ENCODE measurements at regions not wholly inside any gene's neighbourhood (a gene's known extent, or its start where the extent isn't known, plus 50 kb on each side); places are given as distances from the start of the nearest gene placed in this dataset.
"Not testable (repeated sequence)": the region's sequence is repeated elsewhere in the genome, so short reads cannot be mapped to it uniquely, and the experiment has no call there.

DNA sequence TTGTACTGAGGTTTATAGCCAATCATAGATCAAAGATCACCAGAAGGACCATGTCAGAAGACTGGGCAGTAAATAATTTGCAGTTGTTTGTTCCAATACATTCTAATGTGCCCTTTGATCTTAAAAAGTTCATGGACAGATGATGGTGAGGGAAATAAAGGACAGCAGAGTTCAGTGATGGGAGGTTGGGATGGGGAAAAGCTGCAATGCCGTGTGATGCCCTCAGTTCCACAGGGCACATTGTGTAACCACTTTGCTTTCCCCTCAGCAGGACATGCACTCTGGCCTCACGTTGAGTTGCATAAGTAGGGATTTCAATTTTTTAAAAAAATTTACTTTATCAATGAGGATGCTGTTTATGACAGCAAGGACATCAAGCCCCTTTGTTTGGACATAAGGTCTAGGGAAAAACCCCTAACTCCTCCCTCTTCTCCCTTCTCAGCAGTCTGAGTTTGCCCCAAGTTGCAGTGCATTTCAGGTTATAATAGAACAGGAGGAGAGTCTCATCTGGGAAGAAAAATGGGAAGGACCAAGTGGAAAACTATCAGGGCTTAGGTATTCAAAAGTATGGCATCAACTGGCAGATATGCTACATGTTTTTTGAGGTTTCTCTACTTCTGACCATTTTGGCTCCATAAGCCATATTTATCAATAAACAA lies 83.1 kb upstream of the TMED7 start:
- no peak overlapping the region for H3K4me3 Mint-ChIP-seq
- no peaks in the 10 kb centered on the region for H3K36me3 Mint-ChIP-seq
- H3K27ac Mint-ChIP-seq, result no peak overlapping the region
- no peaks in the 10 kb centered on the region for H3K4me1 Mint-ChIP-seq
- no peak for DNase-seq
- peaks cover 5% of the 10 kb centered on the region for H3K9me3 Mint-ChIP-seq
- peaks cover 17% of the 10 kb centered on the region for H3K27me3 Mint-ChIP-seq

DNA sequence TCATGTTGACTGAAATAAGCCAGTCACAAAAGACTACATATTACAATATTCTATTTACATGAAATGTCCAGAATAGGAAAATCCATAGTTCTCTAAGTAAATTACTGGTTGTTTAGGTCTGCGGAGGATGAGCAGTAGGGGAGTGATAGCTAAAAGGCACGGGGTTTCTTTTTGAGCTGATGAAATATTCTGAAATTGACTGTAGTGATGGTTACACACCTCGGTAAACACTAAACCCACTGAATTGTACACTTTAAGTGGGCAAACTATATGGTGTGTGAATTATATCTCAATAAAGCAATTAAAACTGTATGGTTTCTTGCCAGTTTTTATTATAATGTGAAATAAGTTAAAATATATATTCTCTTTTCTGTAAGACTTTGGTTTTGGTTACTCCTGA lies 77.7 kb upstream of the TMED7 start:
- Mint-ChIP-seq H3K9me3 (no peaks in the 10 kb centered on the region), H3K4me1 (no peaks in the 10 kb centered on the region), H3K27ac (no peak overlapping the region), H3K36me3 (no peaks in the 10 kb centered on the region), H3K4me3 (no peak overlapping the region), H3K27me3 (peaks cover 20% of the 10 kb centered on the region)
- no peak for DNase-seq

DNA sequence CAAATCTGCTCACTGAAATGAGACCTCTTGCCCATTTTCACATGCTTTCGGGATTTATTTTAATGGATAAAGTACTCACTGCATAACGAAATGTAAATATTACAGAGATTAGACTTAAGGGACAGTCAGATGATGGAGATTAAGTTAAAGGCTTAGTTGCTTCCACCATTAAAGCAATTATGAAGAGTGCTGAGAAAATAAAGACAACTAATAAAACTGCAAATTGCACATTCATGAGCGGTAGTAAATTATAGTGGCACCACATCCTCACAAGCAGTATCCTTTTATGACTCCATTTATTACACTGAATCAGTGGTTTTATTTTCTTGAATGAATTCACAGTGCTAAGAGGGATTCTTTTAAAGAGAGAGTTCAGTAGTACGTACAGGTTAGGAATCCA lies 76.2 kb upstream of the TMED7 start:
- Mint-ChIP-seq H3K27me3 (peaks cover 20% of the 10 kb centered on the region), H3K4me1 (no peaks in the 10 kb centered on the region), H3K4me3 (no peak overlapping the region), H3K9me3 (no peaks in the 10 kb centered on the region), H3K36me3 (no peaks in the 10 kb centered on the region), H3K27ac (no peak overlapping the region)
- no peak for DNase-seq

DNA sequence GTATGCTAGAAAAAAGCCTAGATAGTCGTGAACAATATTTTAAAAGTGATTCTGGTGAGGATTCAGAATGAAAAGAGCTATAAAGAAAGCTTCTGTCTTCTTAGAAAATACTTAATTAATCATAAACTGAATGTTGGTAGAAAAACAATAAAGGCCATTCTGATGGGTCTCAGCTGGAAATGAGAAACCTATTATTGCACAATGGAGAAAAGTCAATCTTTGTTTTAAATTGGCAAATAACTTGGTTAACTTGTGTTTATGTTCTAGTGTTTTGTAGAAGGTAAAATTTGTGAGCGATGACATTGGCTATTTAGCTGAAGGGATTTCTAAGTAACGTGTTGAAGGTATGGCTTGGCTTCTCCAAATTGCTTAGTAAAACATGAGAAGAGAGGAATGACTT lies 74.1 kb upstream of the TMED7 start:
- no peak overlapping the region for H3K4me3 Mint-ChIP-seq
- H3K4me1 Mint-ChIP-seq, result no peaks in the 10 kb centered on the region
- no peak overlapping the region for H3K27ac Mint-ChIP-seq
- no peaks in the 10 kb centered on the region for H3K9me3 Mint-ChIP-seq
- H3K36me3 Mint-ChIP-seq, result no peaks in the 10 kb centered on the region
- H3K27me3 Mint-ChIP-seq, result peaks cover 32% of the 10 kb centered on the region
- no peak for DNase-seq

DNA sequence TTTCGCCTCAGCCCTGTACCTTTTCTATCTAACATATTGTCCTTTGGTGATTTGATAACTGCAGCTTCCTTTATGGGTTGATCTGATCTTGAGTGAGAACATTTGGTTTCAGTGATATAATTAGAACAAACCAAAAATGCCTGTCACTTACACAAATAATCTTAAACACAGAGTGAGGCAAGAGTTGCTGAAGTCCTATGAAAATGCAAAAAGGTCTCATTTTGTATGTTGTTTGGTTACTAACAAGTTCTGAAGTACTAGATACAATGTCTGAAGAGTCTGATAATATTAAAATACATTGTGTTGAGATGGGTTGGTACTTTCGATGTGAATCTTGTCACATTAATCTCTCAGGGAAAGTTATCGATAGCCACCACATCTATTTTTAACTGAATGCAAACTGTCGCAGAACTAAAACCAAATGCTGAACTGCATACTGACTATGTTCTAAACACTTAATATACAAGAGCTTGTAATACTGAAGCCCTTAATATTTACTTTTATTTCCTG lies 70.4 kb upstream of the TMED7 start:
- Mint-ChIP-seq H3K36me3 (no peaks in the 10 kb centered on the region), H3K4me1 (no peaks in the 10 kb centered on the region), H3K9me3 (no peaks in the 10 kb centered on the region), H3K27ac (no peak overlapping the region), H3K27me3 (peaks cover 42% of the 10 kb centered on the region), H3K4me3 (no peak overlapping the region)
- DNase-seq, result no peak

DNA sequence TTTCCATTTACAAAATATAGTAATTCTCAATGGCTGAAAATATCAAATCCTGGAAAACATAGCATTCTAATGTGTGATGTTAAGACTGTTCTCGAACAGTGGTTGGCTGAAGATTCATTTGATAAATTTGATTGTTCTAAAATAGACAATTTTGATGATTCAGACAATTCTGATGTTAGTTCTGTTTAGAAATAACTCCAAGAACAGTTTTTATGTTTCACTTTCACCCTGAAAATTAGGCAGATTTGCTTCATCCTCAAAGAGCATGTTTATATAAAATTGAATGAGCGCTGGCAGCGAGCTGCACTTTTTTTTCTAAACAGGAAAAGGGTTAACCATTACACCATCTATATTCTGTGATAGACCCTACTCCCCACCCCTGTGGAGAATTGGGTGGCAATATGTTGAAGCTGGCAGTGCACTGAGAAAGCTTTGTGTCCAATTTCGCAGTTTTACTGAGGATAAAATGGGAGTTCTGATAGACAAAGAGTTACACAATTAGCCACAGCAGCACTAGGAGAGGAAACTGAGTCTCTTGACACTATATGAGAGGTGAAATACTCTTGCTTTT lies 69.6 kb upstream of the TMED7 start:
- no peak overlapping the region for H3K4me3 Mint-ChIP-seq
- no peak for DNase-seq
- H3K27me3 Mint-ChIP-seq, result peaks cover 43% of the 10 kb centered on the region
- H3K27ac Mint-ChIP-seq, result no peak overlapping the region
- H3K36me3 Mint-ChIP-seq, result no peaks in the 10 kb centered on the region
- H3K9me3 Mint-ChIP-seq, result no peaks in the 10 kb centered on the region
- H3K4me1 Mint-ChIP-seq, result no peaks in the 10 kb centered on the region

DNA sequence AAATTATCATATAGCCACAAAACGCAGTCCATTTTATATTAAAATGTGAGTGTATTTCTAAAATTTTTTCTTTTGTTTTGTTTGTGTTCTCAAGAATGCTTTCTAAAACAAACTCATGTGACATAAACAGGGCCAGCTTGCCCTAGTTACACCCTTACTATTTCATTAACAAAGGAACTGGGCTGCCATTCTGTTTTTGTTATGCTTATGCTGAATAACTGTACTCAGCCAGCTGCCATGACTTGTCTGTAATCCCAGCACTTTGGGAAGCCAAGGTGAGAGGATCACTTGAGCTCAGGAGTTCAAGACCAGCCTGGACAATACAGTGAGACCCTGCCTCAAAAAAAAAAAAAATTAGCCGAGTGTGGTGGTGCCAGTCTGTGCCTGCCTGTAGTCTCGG lies 66.0 kb upstream of the TMED7 start:
- not testable (repeated sequence) for H3K4me3 Mint-ChIP-seq, H3K36me3 Mint-ChIP-seq, H3K4me1 Mint-ChIP-seq, H3K27ac Mint-ChIP-seq, H3K9me3 Mint-ChIP-seq, DNase-seq
- peaks cover 56% of the 10 kb centered on the region for H3K27me3 Mint-ChIP-seq

DNA sequence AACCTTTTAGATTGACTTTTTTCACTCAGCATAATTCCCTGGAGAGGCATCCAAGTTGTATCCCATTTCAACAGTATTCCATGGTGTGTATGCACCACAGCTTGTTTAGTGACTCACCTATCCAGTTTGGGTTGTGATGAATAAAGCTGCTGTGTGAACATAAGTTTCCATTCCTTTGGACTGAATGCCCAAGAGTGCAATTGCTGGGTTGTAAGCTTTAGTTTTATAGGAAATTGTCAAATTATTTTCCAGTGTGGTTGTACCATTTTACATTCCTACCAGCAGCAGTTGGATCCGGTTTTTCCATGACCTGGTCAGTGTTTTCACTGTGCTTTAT lies 60.9 kb upstream of the TMED7 start:
- DNase-seq, result no peak
- Mint-ChIP-seq H3K4me1 (no peaks in the 10 kb centered on the region), H3K4me3 (no peak overlapping the region), H3K36me3 (no peaks in the 10 kb centered on the region), H3K9me3 (no peaks in the 10 kb centered on the region), H3K27ac (no peak overlapping the region), H3K27me3 (peaks cover 41% of the 10 kb centered on the region)

DNA sequence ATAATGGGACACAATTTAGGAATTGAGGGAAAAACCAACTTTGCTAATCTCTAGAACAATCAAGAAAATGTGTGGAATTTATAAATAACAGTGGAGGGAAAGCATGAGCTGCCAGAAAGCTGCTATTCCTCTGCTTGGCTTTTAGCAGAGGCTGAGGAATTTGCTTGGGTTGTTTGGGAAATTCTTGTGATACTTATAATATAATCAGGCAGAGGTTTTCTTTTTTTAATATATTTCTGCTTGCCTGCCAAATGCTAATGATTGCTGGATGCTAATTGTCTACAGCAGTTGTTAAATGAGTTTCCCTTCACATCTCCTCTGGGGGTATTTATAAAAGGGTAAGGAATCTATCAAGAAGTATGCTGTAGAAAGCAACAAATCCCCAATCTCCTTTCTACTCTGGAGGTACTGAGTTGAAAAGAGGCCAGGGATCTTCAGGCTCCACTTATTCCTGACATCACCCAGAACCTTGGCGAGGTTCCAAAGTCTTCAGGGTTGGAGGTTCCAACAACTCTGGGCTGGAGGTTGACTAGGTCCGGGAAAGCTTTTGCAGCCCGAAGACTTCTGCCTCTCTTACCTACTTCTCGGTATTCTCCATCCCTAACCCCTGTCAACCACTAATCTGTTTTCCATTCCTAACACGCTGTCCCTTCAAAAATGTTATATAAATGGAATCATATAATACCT lies 60.4 kb upstream of the TMED7 start:
- DNase-seq, result no peak
- no peaks in the 10 kb centered on the region for H3K36me3 Mint-ChIP-seq
- H3K4me3 Mint-ChIP-seq, result no peak overlapping the region
- H3K9me3 Mint-ChIP-seq, result no peaks in the 10 kb centered on the region
- H3K4me1 Mint-ChIP-seq, result no peaks in the 10 kb centered on the region
- H3K27ac Mint-ChIP-seq, result no peak overlapping the region
- H3K27me3 Mint-ChIP-seq, result peaks cover 39% of the 10 kb centered on the region

DNA sequence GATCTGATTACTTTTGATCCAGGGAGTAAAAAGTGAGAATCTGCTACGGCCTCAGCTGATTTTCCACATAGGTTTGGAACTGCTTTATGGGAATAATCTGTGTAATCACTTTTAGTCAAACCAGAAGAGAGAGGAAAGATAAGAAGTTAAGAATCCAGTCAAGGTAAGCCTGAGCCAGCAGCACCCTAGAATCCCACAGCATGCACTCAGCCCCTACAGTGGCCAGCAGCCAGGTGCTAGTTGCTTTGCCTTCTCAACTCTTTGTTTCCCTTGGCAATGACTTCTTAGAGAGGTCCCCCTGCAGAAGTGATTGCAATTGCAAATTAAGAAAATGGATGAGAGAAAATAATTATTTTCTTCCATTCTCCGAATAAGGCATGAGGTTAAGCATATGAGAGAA lies 59.7 kb upstream of the TMED7 start:
- Mint-ChIP-seq H3K4me3 (no peak overlapping the region), H3K27ac (no peak overlapping the region), H3K9me3 (no peaks in the 10 kb centered on the region), H3K27me3 (peaks cover 40% of the 10 kb centered on the region), H3K36me3 (no peaks in the 10 kb centered on the region), H3K4me1 (no peaks in the 10 kb centered on the region)
- no peak for DNase-seq

DNA sequence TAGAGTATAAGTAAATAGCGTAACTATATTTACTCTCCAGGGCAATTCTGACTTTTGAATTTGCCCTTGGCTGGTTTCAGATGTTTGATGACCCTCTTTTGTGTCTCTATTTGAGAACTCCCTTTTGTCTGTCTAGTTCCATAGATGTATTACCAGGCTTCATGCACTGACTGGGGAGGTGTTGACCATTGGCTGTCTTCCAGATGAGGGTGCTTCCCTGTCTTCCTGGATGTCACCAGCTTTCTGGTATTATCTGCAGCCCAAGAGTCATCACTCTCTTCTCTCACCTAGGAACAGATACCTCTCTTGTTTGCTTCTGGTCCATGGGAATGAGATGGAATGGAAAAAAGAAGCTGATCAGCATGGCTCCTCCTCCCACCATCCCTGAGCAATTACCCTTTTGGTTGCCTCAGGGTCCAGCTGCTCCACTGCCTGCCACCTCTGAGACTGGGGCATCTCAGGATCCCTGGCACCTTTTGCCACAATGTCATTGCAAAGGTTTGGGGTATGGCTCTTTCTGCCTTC lies 58.7 kb upstream of the TMED7 start:
- H3K36me3 Mint-ChIP-seq, result no peaks in the 10 kb centered on the region
- H3K27me3 Mint-ChIP-seq, result peaks cover 35% of the 10 kb centered on the region
- H3K4me1 Mint-ChIP-seq, result no peaks in the 10 kb centered on the region
- DNase-seq, result no peak
- no peak overlapping the region for H3K4me3 Mint-ChIP-seq
- H3K27ac Mint-ChIP-seq, result no peak overlapping the region
- no peaks in the 10 kb centered on the region for H3K9me3 Mint-ChIP-seq

DNA sequence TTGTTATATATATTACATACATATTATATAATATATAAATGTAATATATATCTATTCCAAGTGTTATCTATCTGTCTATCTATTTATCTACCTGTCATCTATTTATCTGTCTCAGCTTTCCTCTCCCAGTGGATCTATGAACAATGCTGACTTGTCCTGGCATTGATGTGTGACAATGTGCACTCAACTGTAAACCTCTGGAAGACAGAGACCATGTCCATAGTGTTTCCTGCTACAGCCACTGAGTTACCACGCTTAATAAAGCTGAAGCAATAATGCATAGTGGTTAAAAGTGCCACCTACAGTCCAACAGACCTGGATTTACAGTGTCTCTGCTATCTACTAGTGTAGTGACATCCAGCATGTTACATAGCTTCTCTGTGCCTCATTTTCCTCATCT lies 57.2 kb upstream of the TMED7 start:
- H3K36me3 Mint-ChIP-seq, result no peaks in the 10 kb centered on the region
- H3K4me1 Mint-ChIP-seq, result no peaks in the 10 kb centered on the region
- peaks cover 30% of the 10 kb centered on the region for H3K27me3 Mint-ChIP-seq
- DNase-seq, result no peak
- H3K27ac Mint-ChIP-seq, result no peak overlapping the region
- H3K4me3 Mint-ChIP-seq, result no peak overlapping the region
- H3K9me3 Mint-ChIP-seq, result no peaks in the 10 kb centered on the region

Measured in activated naive CD8-positive, alpha-beta T cell treated with anti-CD3 and anti-CD28 coated beads for 36 hours (primary cell).